ENCODE measurements at regions not wholly inside any gene's neighbourhood (a gene's known extent, or its start where the extent isn't known, plus 50 kb on each side); places are given as distances from the start of the nearest gene placed in this dataset.

DNA sequence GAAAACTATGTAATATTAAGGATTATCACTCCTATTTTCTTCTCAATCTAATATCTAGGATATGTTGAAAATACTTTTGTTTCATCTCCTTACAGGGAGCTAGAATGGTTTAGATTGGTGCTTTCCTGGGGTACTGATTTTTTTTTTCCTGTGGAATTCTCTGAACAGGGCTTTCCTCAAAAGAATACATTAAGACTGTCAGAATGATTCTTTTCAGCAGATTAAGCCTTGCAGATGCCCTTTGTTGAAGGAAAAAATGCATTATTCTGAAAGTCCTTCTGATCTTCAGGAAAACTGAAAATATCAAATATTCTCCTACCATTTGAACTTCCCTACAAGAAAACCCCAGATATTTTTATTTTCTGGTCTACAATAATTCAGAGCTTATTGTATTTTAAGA is 178.9 kb downstream of the SOX4 start:
- TF ChIP-seq RAD21 (IDR thresholded peaks at IDR 0.05; ENCODE audit: low read length) (no peak), CTCF (conservative IDR thresholded peaks at IDR 0.05; ENCODE audit: low read depth, low read length) (no peak), POLR2A (IDR thresholded peaks at IDR 0.05; ENCODE audit: low read depth, low read length) (no peak), BHLHE40 (IDR thresholded peaks at IDR 0.05; ENCODE audit: low read depth, low read length) (no peak), MAZ (IDR thresholded peaks at IDR 0.05; ENCODE audit: borderline replicate concordance, low read depth, low read length) (no peak), RFX5 (IDR thresholded peaks at IDR 0.05; ENCODE audit: low read depth, low read length) (no peak), CEBPB (IDR thresholded peaks at IDR 0.05; ENCODE audit: low read depth, low read length) (no peak), FOS (IDR thresholded peaks at IDR 0.05; ENCODE audit: low read depth, low read length) (no peak), SMC3 (IDR thresholded peaks at IDR 0.05; ENCODE audit: low read depth, low read length) (no peak), RCOR1 (IDR thresholded peaks at IDR 0.05; ENCODE audit: insufficient replicate concordance, low read length) (no peak), USF2 (IDR thresholded peaks at IDR 0.05; ENCODE audit: low read depth, low read length) (no peak), CHD1 (IDR thresholded peaks at IDR 0.05; ENCODE audit: low read depth, low read length) (no peak)
